ENCODE measurements at regions not wholly inside any gene's neighbourhood (a gene's known extent, or its start where the extent isn't known, plus 50 kb on each side); places are given as distances from the start of the nearest gene placed in this dataset.

DNA sequence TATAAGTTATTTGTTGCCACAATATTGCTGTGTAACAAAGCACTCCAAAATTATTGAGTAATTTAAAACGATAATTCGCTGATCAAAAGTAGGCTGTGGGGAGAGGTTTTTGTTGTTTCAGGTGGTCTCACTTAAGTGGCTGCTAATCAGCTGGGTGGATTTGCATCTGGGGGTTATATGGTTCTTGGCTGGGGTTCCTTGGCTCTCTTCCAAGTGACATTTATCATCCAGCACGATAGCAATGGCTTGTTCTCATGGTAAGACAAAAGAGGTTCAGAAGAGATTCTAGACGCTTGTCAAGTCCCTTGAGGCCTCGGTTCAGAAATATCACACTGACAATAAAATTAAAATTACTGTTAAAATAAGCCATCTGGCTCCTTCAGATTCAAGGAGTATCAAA, 1648.8 kb downstream of the GRIK2 start:
- TF ChIP-seq POLR2A (IDR thresholded peaks at IDR 0.05) (no peak), POLR2AphosphoS5 (IDR thresholded peaks at IDR 0.05; ENCODE audit: insufficient read depth in 1 of 2, low read depth in 1 of 2) (no peak)
